Astrocyte (in vitro differentiated cells and primary cell): ENCODE measurements at regions not wholly inside any gene's neighbourhood (a gene's known extent, or its start where the extent isn't known, plus 50 kb on each side); places are given as distances from the start of the nearest gene placed in this dataset.

Experiments used
- DNase-seq: peaks from one replicate; pipeline ENCODE4 v3.0.0-alpha.2; 2010; ENCODE audit warnings: low read depth
- FAIRE-seq: peaks from 2 replicates; lab custom pipeline; 2011; peaks lifted over from hg19 to GRCh38; lab: Jason Lieb, UNC
- H2AFZ ChIP-seq: 2 replicates; pipeline ENCODE4 v1.6.0; 2012; ENCODE audit warnings: low read depth, low read length, inconsistent platforms
- H3K27ac ChIP-seq: 2 replicates; pipeline ENCODE4 v1.5.1; 2011; ENCODE audit warnings: low read depth, low read length, inconsistent platforms
- H3K27me3 ChIP-seq: 2 replicates; pipeline ENCODE4 v1.6.0; 2011; ENCODE audit warnings: low read length, inconsistent platforms; ENCODE audit not compliant: insufficient read depth
- H3K36me3 ChIP-seq: 2 replicates; pipeline ENCODE4 v1.5.1; 2011; ENCODE audit warnings: low read length, inconsistent platforms; ENCODE audit not compliant: insufficient read depth
- H3K4me1 ChIP-seq: 2 replicates; pipeline ENCODE4 v1.5.1; 2011; ENCODE audit warnings: low read length, inconsistent platforms; ENCODE audit not compliant: insufficient read depth
- H3K4me2 ChIP-seq: 2 replicates; pipeline ENCODE4 v1.6.0; 2012; ENCODE audit warnings: low read length, inconsistent platforms
- H3K4me3 ChIP-seq: 2 replicates; pipeline ENCODE4 v1.5.1; 2011; ENCODE audit warnings: low read depth, mild to moderate bottlenecking, low read length, inconsistent platforms; ENCODE audit not compliant: insufficient read depth
- H3K79me2 ChIP-seq: 2 replicates; pipeline ENCODE4 v1.6.0; 2012; ENCODE audit warnings: mild to moderate bottlenecking, low read length, inconsistent platforms; ENCODE audit not compliant: insufficient read depth
- H3K9ac ChIP-seq: 2 replicates; pipeline ENCODE4 v1.6.0; 2012; ENCODE audit warnings: mild to moderate bottlenecking, low read length, inconsistent platforms
- H3K9me3 ChIP-seq: 2 replicates; pipeline ENCODE4 v1.5.1; 2012; ENCODE audit warnings: low read depth, mild to moderate bottlenecking, low read length, inconsistent platforms; ENCODE audit not compliant: insufficient read depth
- H4K20me1 ChIP-seq: 2 replicates; pipeline ENCODE4 v1.6.0; 2012; ENCODE audit warnings: low read length, inconsistent platforms; ENCODE audit not compliant: insufficient read depth
- H3K27ac Mint-ChIP-seq: one replicate; pipeline ENCODE4 v1.8.0; 2021; ENCODE audit warnings: mild to moderate bottlenecking, mixed read lengths; ENCODE audit not compliant: unreplicated experiment
- H3K27me3 Mint-ChIP-seq: one replicate; pipeline ENCODE4 v1.8.0; 2021; ENCODE audit warnings: low read depth, mixed read lengths; ENCODE audit not compliant: unreplicated experiment
- H3K36me3 Mint-ChIP-seq: one replicate; pipeline ENCODE4 v1.8.0; 2021; ENCODE audit warnings: low read depth, mixed read lengths; ENCODE audit not compliant: unreplicated experiment
- H3K4me1 Mint-ChIP-seq: one replicate; pipeline ENCODE4 v1.8.0; 2021; ENCODE audit warnings: low read depth, mixed read lengths; ENCODE audit not compliant: unreplicated experiment
- H3K4me3 Mint-ChIP-seq: one replicate; pipeline ENCODE4 v1.8.0; 2021; ENCODE audit warnings: mild to moderate bottlenecking, moderate library complexity, mixed read lengths; ENCODE audit not compliant: unreplicated experiment
- H3K9me3 Mint-ChIP-seq: one replicate; pipeline ENCODE4 v1.8.0; 2021; ENCODE audit warnings: mild to moderate bottlenecking, mixed read lengths; ENCODE audit not compliant: unreplicated experiment
- EZH2 ChIP-seq: IDR thresholded peaks from 2 replicates; pipeline ENCODE4 v1.6.1; 2012; ENCODE audit warnings: mild to moderate bottlenecking, low read length, inconsistent platforms; ENCODE audit not compliant: insufficient read depth
- TF ChIP-seq, protein P1 (sequence below): IDR thresholded peaks from 2 replicates; pipeline ENCODE4 v1.5.1; 2011; ENCODE audit warnings: low read depth, mild to moderate bottlenecking, inconsistent platforms, low read length, moderate library complexity; ENCODE audit not compliant: insufficient read depth

DNA sequence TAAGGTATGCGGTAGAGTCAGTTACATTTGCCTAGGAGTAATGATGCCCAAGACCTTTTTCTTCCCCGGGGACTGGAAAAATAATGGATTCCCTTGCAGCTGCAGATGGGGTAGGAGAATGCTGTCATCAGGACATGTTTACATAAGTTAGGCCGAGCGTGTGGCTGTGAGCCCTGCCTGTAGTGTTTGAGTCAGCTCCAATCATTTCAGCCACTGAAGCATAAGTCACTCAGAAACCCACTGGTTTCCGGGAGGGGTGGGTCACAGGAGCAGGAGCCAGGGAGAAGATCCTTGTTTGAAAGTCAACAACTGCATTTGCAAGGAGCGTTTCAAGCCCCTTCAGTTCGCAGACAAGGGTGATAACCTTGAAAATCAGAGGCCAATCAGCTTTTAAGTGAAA is 562.3 kb downstream of the MCTP2 start:
- H2AFZ ChIP-seq = peak overlapping the region; percentile 25
- H4K20me1 ChIP-seq = no peaks in the 10 kb centered on the region
- H3K27me3 ChIP-seq = no peaks in the 10 kb centered on the region
- TF ChIP-seq, protein P1, sequence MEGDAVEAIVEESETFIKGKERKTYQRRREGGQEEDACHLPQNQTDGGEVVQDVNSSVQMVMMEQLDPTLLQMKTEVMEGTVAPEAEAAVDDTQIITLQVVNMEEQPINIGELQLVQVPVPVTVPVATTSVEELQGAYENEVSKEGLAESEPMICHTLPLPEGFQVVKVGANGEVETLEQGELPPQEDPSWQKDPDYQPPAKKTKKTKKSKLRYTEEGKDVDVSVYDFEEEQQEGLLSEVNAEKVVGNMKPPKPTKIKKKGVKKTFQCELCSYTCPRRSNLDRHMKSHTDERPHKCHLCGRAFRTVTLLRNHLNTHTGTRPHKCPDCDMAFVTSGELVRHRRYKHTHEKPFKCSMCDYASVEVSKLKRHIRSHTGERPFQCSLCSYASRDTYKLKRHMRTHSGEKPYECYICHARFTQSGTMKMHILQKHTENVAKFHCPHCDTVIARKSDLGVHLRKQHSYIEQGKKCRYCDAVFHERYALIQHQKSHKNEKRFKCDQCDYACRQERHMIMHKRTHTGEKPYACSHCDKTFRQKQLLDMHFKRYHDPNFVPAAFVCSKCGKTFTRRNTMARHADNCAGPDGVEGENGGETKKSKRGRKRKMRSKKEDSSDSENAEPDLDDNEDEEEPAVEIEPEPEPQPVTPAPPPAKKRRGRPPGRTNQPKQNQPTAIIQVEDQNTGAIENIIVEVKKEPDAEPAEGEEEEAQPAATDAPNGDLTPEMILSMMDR = no peak
- no peak for TF ChIP-seq EZH2
- no peak overlapping the region for H3K9ac ChIP-seq
- no peaks in the 10 kb centered on the region for H3K9me3 Mint-ChIP-seq
- H3K4me2 ChIP-seq = peak overlapping the region; percentile 22
- no peaks in the 10 kb centered on the region for H3K36me3 Mint-ChIP-seq
- H3K27me3 Mint-ChIP-seq = no peaks in the 10 kb centered on the region
- peaks cover 13% of the 10 kb centered on the region for H3K4me1 ChIP-seq
- no peak overlapping the region for H3K4me3 Mint-ChIP-seq
- peaks cover 21% of the 10 kb centered on the region for H3K4me1 Mint-ChIP-seq
- no peak overlapping the region for H3K27ac ChIP-seq
- DNase-seq (peak; percentile 85), FAIRE-seq (no peak)
- H3K9me3 ChIP-seq = no peaks in the 10 kb centered on the region
- H3K36me3 ChIP-seq = no peaks in the 10 kb centered on the region
- no peak overlapping the region for H3K27ac Mint-ChIP-seq
- no peak overlapping the region for H3K4me3 ChIP-seq
- H3K79me2 ChIP-seq = no peaks in the 10 kb centered on the region

DNA sequence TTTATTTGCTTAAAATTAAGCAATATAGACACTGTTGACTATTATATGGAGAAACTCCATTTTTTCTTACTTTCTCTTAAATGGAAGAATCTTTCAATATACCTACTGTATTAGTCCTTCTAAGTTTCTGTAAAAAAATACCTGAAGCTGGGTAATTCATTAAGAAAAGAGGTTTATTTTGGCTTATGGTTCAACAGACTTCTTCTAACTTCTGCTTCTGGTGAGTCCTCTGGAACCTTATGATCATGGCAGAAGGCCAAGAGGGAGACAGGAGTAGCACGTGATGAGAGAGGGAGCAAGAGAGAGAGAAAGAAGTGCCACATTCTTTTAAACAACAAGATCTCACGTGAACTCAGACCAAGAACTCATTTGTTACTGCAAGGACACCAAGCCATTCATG is 573.3 kb downstream of the MCTP2 start:
- H3K9me3 Mint-ChIP-seq = peaks cover 8% of the 10 kb centered on the region
- H3K27ac Mint-ChIP-seq = no peak overlapping the region
- Histone ChIP-seq H3K36me3 (no peaks in the 10 kb centered on the region), H3K79me2 (no peaks in the 10 kb centered on the region), H3K27me3 (no peaks in the 10 kb centered on the region), H3K27ac (no peak overlapping the region), H4K20me1 (no peaks in the 10 kb centered on the region), H3K4me3 (no peak overlapping the region), H3K4me1 (no peaks in the 10 kb centered on the region), H3K9me3 (no peaks in the 10 kb centered on the region), H2AFZ (no peak overlapping the region), H3K9ac (no peak overlapping the region), H3K4me2 (no peak overlapping the region)
- no peak for TF ChIP-seq EZH2
- TF ChIP-seq, protein P1 = no peak
- no peak for DNase-seq
- no peak overlapping the region for H3K4me3 Mint-ChIP-seq
- H3K27me3 Mint-ChIP-seq = peaks cover 3% of the 10 kb centered on the region
- FAIRE-seq = no peak
- H3K4me1 Mint-ChIP-seq = no peaks in the 10 kb centered on the region
- H3K36me3 Mint-ChIP-seq = no peaks in the 10 kb centered on the region

DNA sequence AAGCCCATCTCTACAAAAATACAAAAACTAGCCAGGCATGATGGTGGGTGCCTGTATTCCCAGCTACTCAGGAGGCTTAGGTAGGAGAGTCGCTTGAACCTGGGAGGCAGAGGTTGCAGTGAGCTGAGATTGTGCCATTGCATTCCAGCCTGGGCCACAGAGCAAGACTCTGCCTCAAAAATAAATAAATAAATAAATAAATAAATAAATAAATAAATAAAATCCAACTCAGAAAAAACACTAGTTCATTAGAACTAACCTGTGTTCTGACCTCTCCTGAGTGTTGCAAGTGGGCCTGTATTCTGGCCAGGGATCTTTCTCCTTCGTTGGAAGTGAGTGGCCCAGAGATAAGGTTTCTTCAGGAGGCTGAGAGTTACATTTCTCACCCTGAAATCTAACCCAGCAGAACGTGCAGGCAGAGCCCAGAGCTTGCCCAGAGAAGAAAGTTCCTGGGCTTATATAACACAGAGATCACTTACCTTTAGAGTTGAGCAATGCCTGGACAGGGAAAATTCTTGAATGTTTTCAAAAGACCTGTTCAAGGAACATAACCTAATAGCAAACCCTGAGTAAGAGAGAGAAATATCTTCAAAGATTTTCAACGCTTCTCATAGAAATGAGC is 583.9 kb downstream of the MCTP2 start:
- TF ChIP-seq EZH2 = no peak
- TF ChIP-seq, protein P1 = no peak
- H2AFZ ChIP-seq = no peak overlapping the region
- Mint-ChIP-seq H3K4me1 (no peaks in the 10 kb centered on the region), H3K4me3 (no peak overlapping the region), H3K27me3 (no peaks in the 10 kb centered on the region), H3K27ac (no peak overlapping the region), H3K9me3 (no peaks in the 10 kb centered on the region), H3K36me3 (no peaks in the 10 kb centered on the region)
- no peaks in the 10 kb centered on the region for H4K20me1 ChIP-seq
- no peak for DNase-seq
- H3K27ac ChIP-seq = no peak overlapping the region
- H3K9me3 ChIP-seq = peaks cover 3% of the 10 kb centered on the region
- no peak overlapping the region for H3K4me3 ChIP-seq
- no peaks in the 10 kb centered on the region for H3K79me2 ChIP-seq
- H3K4me1 ChIP-seq = no peaks in the 10 kb centered on the region
- no peak overlapping the region for H3K9ac ChIP-seq
- H3K4me2 ChIP-seq = no peak overlapping the region
- no peaks in the 10 kb centered on the region for H3K36me3 ChIP-seq
- H3K27me3 ChIP-seq = no peaks in the 10 kb centered on the region
- no peak for FAIRE-seq
